ENCODE measurements at regions not wholly inside any gene's neighbourhood (a gene's known extent, or its start where the extent isn't known, plus 50 kb on each side); places are given as distances from the start of the nearest gene placed in this dataset.

DNA sequence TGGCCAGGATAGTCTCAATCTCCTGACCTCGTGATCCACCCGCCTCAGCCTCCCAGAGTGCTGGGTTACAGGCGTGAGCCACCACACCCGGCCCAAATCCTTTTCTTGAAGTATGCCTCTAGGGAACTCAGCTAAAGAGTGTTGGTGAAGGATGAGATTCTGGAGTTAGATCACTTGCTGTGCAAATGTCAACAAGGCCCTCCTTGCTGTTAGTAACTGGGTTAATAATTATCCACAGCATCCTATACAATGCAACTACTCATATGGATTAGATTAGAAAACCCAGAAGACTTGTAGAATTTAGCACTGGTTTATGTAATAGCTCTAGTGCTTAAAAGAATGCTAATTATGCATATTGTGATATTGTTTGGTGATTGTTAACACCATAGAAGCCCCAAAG, 310.8 kb upstream of the TFPI start:
- Mint-ChIP-seq H3K9me3 (peaks cover 27% of the 10 kb centered on the region), H3K4me3 (no peak overlapping the region)
- DNase-seq (ENCODE audit: extremely low spot score, unreplicated experiment), result no peak

DNA sequence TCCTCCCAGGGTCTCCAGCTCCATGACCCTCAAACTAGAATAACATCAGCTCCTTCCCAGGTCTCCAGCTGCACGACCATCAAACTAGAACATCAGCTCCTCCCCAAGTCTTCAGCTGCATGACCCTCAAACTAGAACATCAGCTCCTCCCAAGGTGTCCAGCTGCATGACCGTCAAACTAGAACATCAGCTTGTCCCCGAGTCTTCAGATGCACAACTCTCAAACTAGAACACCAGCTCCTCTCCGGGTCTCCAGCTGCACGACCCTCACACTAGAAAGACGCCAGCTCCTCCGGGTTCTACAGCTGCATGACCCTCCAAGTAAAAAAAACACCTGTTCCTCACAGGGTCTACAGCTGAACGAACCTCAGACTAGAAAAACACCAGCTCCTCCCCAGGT, 312.9 kb upstream of the TFPI start:
- no peak for DNase-seq (ENCODE audit: extremely low spot score, unreplicated experiment)
- no peaks in the 10 kb centered on the region for H3K36me3 Mint-ChIP-seq
- H3K9me3 Mint-ChIP-seq, result peaks cover 27% of the 10 kb centered on the region
- no peak overlapping the region for H3K4me3 Mint-ChIP-seq
- H3K4me1 Mint-ChIP-seq (ENCODE audit: unreplicated experiment), result peaks cover 4% of the 10 kb centered on the region
- no peaks in the 10 kb centered on the region for H3K27me3 Mint-ChIP-seq
- no peak overlapping the region for H3K27ac Mint-ChIP-seq
- TF ChIP-seq, protein P1, sequence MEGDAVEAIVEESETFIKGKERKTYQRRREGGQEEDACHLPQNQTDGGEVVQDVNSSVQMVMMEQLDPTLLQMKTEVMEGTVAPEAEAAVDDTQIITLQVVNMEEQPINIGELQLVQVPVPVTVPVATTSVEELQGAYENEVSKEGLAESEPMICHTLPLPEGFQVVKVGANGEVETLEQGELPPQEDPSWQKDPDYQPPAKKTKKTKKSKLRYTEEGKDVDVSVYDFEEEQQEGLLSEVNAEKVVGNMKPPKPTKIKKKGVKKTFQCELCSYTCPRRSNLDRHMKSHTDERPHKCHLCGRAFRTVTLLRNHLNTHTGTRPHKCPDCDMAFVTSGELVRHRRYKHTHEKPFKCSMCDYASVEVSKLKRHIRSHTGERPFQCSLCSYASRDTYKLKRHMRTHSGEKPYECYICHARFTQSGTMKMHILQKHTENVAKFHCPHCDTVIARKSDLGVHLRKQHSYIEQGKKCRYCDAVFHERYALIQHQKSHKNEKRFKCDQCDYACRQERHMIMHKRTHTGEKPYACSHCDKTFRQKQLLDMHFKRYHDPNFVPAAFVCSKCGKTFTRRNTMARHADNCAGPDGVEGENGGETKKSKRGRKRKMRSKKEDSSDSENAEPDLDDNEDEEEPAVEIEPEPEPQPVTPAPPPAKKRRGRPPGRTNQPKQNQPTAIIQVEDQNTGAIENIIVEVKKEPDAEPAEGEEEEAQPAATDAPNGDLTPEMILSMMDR (conservative IDR thresholded peaks at IDR 0.05), result no peak

More for the DNA sequence above, 310.8 kb upstream of the TFPI start:
- H3K27me3 Mint-ChIP-seq, result no peaks in the 10 kb centered on the region
- H3K27ac Mint-ChIP-seq, result no peak overlapping the region
- H3K4me1 Mint-ChIP-seq (ENCODE audit: unreplicated experiment), result peaks cover 4% of the 10 kb centered on the region
- no peaks in the 10 kb centered on the region for H3K36me3 Mint-ChIP-seq
- TF ChIP-seq, protein P1 (conservative IDR thresholded peaks at IDR 0.05), result no peak

DNA sequence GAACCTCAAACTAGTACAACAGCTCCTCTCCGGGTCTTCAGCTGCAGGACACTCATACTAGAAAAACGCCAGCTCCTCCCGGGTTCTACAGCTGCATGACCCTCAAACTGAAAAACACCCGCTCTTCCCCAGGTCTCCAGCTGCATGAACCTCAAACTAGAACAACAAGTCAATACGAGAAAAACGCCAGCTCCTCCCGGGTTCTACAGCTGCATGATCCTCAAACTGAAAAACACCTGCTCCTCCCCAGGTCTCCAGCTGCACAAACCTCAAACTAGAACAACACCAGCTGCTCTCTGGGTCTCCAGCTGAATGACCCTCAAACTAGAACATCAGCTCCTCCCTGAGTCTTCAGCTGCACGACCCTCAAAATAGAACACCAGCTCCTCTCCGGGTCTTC, 315.0 kb upstream of the TFPI start:
- peaks cover 4% of the 10 kb centered on the region for H3K4me1 Mint-ChIP-seq (ENCODE audit: unreplicated experiment)
- H3K27ac Mint-ChIP-seq, result no peak overlapping the region
- TF ChIP-seq, protein P1 (conservative IDR thresholded peaks at IDR 0.05), result no peak
- no peak for DNase-seq (ENCODE audit: extremely low spot score, unreplicated experiment)
- no peaks in the 10 kb centered on the region for H3K36me3 Mint-ChIP-seq
- peaks cover 27% of the 10 kb centered on the region for H3K9me3 Mint-ChIP-seq
- no peak overlapping the region for H3K4me3 Mint-ChIP-seq
- H3K27me3 Mint-ChIP-seq, result no peaks in the 10 kb centered on the region

DNA sequence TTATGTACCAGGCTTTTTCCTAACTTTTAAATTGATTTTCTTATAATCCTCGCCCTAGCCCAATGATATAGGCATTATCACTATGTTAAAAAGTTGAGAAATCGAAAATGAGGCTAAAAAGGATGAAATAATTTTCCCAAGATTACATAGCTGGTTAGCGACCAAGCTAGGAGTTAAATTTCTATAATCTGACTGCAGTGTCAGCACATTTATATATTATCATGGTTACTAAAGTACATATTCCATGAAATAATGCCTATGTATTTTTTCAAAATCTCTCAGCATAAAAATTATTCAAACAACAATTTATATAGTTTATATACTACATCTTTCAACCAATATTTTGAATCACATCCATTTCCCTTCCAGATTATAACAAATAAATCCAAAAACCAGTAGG, 317.3 kb upstream of the TFPI start:
- TF ChIP-seq, protein P1 (conservative IDR thresholded peaks at IDR 0.05), result no peak
- DNase-seq (ENCODE audit: extremely low spot score, unreplicated experiment), result no peak
- H3K36me3 Mint-ChIP-seq, result no peaks in the 10 kb centered on the region
- no peak overlapping the region for H3K27ac Mint-ChIP-seq
- H3K9me3 Mint-ChIP-seq, result peaks cover 27% of the 10 kb centered on the region
- no peaks in the 10 kb centered on the region for H3K27me3 Mint-ChIP-seq
- H3K4me1 Mint-ChIP-seq (ENCODE audit: unreplicated experiment), result no peaks in the 10 kb centered on the region
- H3K4me3 Mint-ChIP-seq, result no peak overlapping the region

DNA sequence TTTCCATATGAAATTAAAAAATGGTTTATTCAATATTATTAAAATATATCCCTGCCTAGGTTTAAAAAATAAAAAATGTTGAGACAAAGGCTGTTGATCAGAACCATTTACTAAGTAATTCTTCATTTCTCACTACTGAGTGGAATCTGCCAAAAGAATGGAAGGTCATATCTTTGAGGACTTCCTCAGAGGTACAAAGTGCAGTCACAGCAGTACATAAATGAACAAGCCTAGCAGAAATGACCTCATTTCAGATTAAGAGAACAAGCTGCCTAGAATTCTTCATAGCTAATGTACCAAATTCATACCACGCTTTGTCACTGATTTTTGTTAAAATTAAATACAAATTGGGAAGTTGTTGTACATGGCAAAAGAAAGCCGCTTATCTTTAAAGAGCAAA, 318.9 kb upstream of the TFPI start:
- H3K27me3 Mint-ChIP-seq, result no peaks in the 10 kb centered on the region
- no peaks in the 10 kb centered on the region for H3K4me1 Mint-ChIP-seq (ENCODE audit: unreplicated experiment)
- peaks cover 14% of the 10 kb centered on the region for H3K9me3 Mint-ChIP-seq
- TF ChIP-seq, protein P1 (conservative IDR thresholded peaks at IDR 0.05), result no peak
- H3K27ac Mint-ChIP-seq, result no peak overlapping the region
- DNase-seq (ENCODE audit: extremely low spot score, unreplicated experiment), result no peak
- H3K36me3 Mint-ChIP-seq, result no peaks in the 10 kb centered on the region
- H3K4me3 Mint-ChIP-seq, result no peak overlapping the region

DNA sequence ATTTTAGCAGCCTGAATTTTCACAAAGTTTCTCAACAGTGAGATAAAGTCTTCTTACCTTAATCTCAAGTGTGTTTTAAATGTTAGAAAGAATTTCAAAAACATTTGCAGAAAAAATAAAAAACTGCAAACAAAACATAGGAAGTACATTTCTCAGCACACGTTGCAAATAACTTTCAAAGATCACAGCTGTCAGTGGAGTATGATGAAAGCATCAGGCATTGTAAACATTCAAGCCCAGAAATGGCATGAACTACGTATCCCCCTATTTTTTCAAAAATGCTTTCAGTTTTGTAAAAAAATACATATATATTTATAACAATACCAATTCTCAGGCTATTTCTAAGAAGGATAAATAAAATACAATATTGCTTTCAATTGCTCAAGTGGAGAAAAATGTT, 320.6 kb upstream of the TFPI start:
- TF ChIP-seq, protein P1 (conservative IDR thresholded peaks at IDR 0.05), result no peak
- Mint-ChIP-seq H3K27me3 (no peaks in the 10 kb centered on the region), H3K4me1 (ENCODE audit: unreplicated experiment) (no peaks in the 10 kb centered on the region), H3K36me3 (no peaks in the 10 kb centered on the region), H3K27ac (no peak overlapping the region), H3K4me3 (no peak overlapping the region), H3K9me3 (peaks cover 4% of the 10 kb centered on the region)
- no peak for DNase-seq (ENCODE audit: extremely low spot score, unreplicated experiment)

All from type B pancreatic cell (in vitro differentiated cells).